GM12891 (cell line): ENCODE measurements at regions not wholly inside any gene's neighbourhood (a gene's known extent, or its start where the extent isn't known, plus 50 kb on each side); places are given as distances from the start of the nearest gene placed in this dataset.

Experiments used
- POLR2A ChIP-seq: IDR thresholded peaks from 2 replicates; pipeline ENCODE4 v1.6.1; 2011; ENCODE audit warnings: low read depth, low read length, control low read depth
- POLR2AphosphoS5 ChIP-seq: IDR thresholded peaks from 2 replicates; pipeline ENCODE4 v1.6.1; 2011; ENCODE audit warnings: low read depth, low read length, control low read depth
- SPI1 ChIP-seq: IDR thresholded peaks from 2 replicates; pipeline ENCODE4 v1.6.1; 2011; ENCODE audit warnings: low read depth, low read length, control low read depth
- TAF1 ChIP-seq: IDR thresholded peaks from 2 replicates; pipeline ENCODE4 v1.6.1; 2011; ENCODE audit warnings: low read depth, low read length, control low read depth

GRCh38 chr9:115746496-115746895 is 407.1 kb upstream of the PAPPA start:
- TF ChIP-seq POLR2A: no peak
- TF ChIP-seq SPI1: no peak
- no peak for TF ChIP-seq TAF1
- TF ChIP-seq POLR2AphosphoS5: no peak
